GM23338 (cell line): ENCODE measurements at regions not wholly inside any gene's neighbourhood (a gene's known extent, or its start where the extent isn't known, plus 50 kb on each side); places are given as distances from the start of the nearest gene placed in this dataset.
A peak's percentile ranks its signal among the peaks of the same experiment; 100 is the strongest.
"Not testable (repeated sequence)": the region's sequence is repeated elsewhere in the genome, so short reads cannot be mapped to it uniquely, and the experiment has no call there.

ENCODE experiments used
- ATAC-seq: fragments of 200-7000 bp; cut with Tn5 transposase; 3 replicates; pipeline ENCODE4 v1.9.1; 2020
- DNase-seq: peaks from one replicate; pipeline ENCODE4 v3.0.0-alpha.2; 2015; ENCODE audit warnings: low spot score
- H2AFZ ChIP-seq: fragments of 200-600 bp; sonication (generic); 2 replicates; pipeline ENCODE4 v1.8.0; 2016; ENCODE audit warnings: antibody characterized with exemption, mild to moderate bottlenecking, moderate library complexity
- H3F3A ChIP-seq: fragments of 200-600 bp; sonication (generic); replicated peaks from 2 replicates; pipeline ENCODE4 v1.8.0; 2017; ENCODE audit warnings: antibody characterized with exemption, mixed run types, low read depth
- H3K27ac ChIP-seq: fragments of 200-600 bp; sonication (generic); 2 replicates; pipeline ENCODE4 v1.6.1; 2016; ENCODE audit warnings: low read depth
- H3K27me3 ChIP-seq: fragments of 200-600 bp; sonication (generic); 2 replicates; pipeline ENCODE4 v1.8.0; 2016; ENCODE audit warnings: mild to moderate bottlenecking, mixed run types, moderate library complexity; ENCODE audit not compliant: insufficient read depth
- H3K36me3 ChIP-seq: fragments of 200-600 bp; sonication (generic); 2 replicates; pipeline ENCODE4 v1.8.0; 2016; ENCODE audit warnings: mild to moderate bottlenecking; ENCODE audit not compliant: insufficient read depth
- H3K4me1 ChIP-seq: fragments of 200-600 bp; sonication (generic); 2 replicates; pipeline ENCODE4 v1.8.0; 2016; ENCODE audit warnings: mild to moderate bottlenecking, moderate library complexity; ENCODE audit not compliant: insufficient read depth
- H3K4me2 ChIP-seq: fragments of 200-600 bp; sonication (generic); 2 replicates; pipeline ENCODE4 v1.7.1; 2017; ENCODE audit warnings: mixed run types
- H3K4me3 ChIP-seq: fragments of 200-600 bp; sonication (generic); 2 replicates; pipeline ENCODE4 v1.6.1; 2016; ENCODE audit warnings: mixed run types
- H3K79me2 ChIP-seq: fragments of 200-600 bp; sonication (generic); replicated peaks from 2 replicates; pipeline ENCODE4 v1.8.0; 2017; ENCODE audit warnings: mild to moderate bottlenecking; ENCODE audit not compliant: insufficient read depth
- H3K9me2 ChIP-seq: fragments of 200-600 bp; sonication (generic); 2 replicates; pipeline ENCODE4 v1.8.0; 2017; ENCODE audit not compliant: insufficient read depth
- H4K20me1 ChIP-seq: fragments of 200-600 bp; sonication (generic); replicated peaks from 2 replicates; pipeline ENCODE4 v1.8.0; 2017; ENCODE audit warnings: mild to moderate bottlenecking; ENCODE audit not compliant: insufficient read depth
- H3K27ac Mint-ChIP-seq: 2 replicates; pipeline ENCODE4 v1.8.0; 2020; ENCODE audit warnings: inconsistent platforms, mild to moderate bottlenecking, moderate library complexity, mixed read lengths
- H3K27me3 Mint-ChIP-seq: 3 replicates; pipeline ENCODE4 v1.8.0; 2022; ENCODE audit warnings: low read depth, mild to moderate bottlenecking, moderate library complexity, mixed read lengths, inconsistent platforms; ENCODE audit not compliant: insufficient read depth, poor library complexity
- H3K36me3 Mint-ChIP-seq: 3 replicates; pipeline ENCODE4 v1.8.0; 2021; ENCODE audit warnings: low read depth, mild to moderate bottlenecking, inconsistent platforms, moderate library complexity, mixed read lengths
- H3K4me1 Mint-ChIP-seq: 3 replicates; pipeline ENCODE4 v1.8.0; 2020; ENCODE audit warnings: mild to moderate bottlenecking, inconsistent platforms, mixed read lengths
- H3K4me3 Mint-ChIP-seq: 3 replicates; pipeline ENCODE4 v1.8.0; 2021; ENCODE audit warnings: moderate library complexity, mild to moderate bottlenecking, inconsistent platforms, mixed read lengths
- H3K9me3 Mint-ChIP-seq: 3 replicates; pipeline ENCODE4 v1.8.0; 2020; ENCODE audit warnings: moderate library complexity, mild to moderate bottlenecking, inconsistent platforms, mixed read lengths
- CREB1 ChIP-seq: fragments of 250-450 bp; sonication (Bioruptor Pico); IDR thresholded peaks from 2 replicates; pipeline ENCODE4 v1.5.0; 2020; ENCODE audit warnings: low read depth, mild to moderate bottlenecking, moderate library complexity
- ETS1 ChIP-seq: IDR thresholded peaks from 2 replicates; pipeline ENCODE4 v1.6.1; 2016; ENCODE audit warnings: antibody characterized with exemption
- EZH2 ChIP-seq: fragments of 200-600 bp; sonication (generic); IDR thresholded peaks from one replicate; pipeline ENCODE4 v1.8.0; 2017; ENCODE audit warnings: antibody characterized with exemption, mild to moderate bottlenecking, low read depth; ENCODE audit not compliant: unreplicated experiment
- EZH2phosphoT487 ChIP-seq: fragments of 200-600 bp; sonication (generic); IDR thresholded peaks from one replicate; pipeline ENCODE4 v1.8.1; 2018; ENCODE audit warnings: antibody characterized with exemption; ENCODE audit not compliant: unreplicated experiment
- JUNB ChIP-seq: IDR thresholded peaks from one replicate; pipeline ENCODE4 v1.6.1; 2016; ENCODE audit warnings: antibody characterized with exemption; ENCODE audit not compliant: unreplicated experiment
- NANOG ChIP-seq: IDR thresholded peaks from 2 replicates; pipeline ENCODE4 v1.6.1; 2016; ENCODE audit warnings: antibody characterized with exemption, borderline replicate concordance
- POLR2AphosphoS5 ChIP-seq: IDR thresholded peaks from 2 replicates; pipeline ENCODE4 v1.6.1; 2016; ENCODE audit warnings: antibody characterized with exemption, low read depth
- STAT1 ChIP-seq: IDR thresholded peaks from one replicate; pipeline ENCODE4 v1.6.1; 2016; ENCODE audit warnings: antibody characterized with exemption; ENCODE audit not compliant: unreplicated experiment
- ZNF114 ChIP-seq: fragments of 250-450 bp; sonication (Bioruptor Pico); IDR thresholded peaks from 2 replicates; pipeline ENCODE4 v1.5.0; 2020; ENCODE audit warnings: mild to moderate bottlenecking, moderate library complexity
- ZNF331 ChIP-seq: fragments of 250-450 bp; sonication (Bioruptor Pico); IDR thresholded peaks from 2 replicates; pipeline ENCODE4 v1.5.0; 2020; ENCODE audit warnings: low read depth, mild to moderate bottlenecking, moderate library complexity
- ZNF462 ChIP-seq: fragments of 250-450 bp; sonication (Bioruptor Pico); IDR thresholded peaks from 2 replicates; pipeline ENCODE4 v1.5.0; 2020; ENCODE audit warnings: mild to moderate bottlenecking, moderate library complexity
- TF ChIP-seq, protein P1 (sequence below), 2 experiments: fragments of 200-600 bp in 1 of 2; sonication (generic) in 1 of 2; conservative IDR thresholded peaks; 2 replicates each; pipeline versions ENCODE4 v1.5.1 to v1.6.1; 2016 to 2017; ENCODE audit warnings: antibody characterized with exemption in 2 of 2, low read depth in 2 of 2, mild to moderate bottlenecking in 2 of 2, moderate library complexity in 1 of 2

- not testable (repeated sequence) for H3K27ac ChIP-seq
Observed at GRCh38 chr15:62908341-62908740, 134.2 kb upstream of the TPM1 start.

GRCh38 chr15:62909257-62909656 lies 133.3 kb upstream of the TPM1 start:
- Mint-ChIP-seq H3K4me3 (no peak overlapping the region), H3K27ac (no peak overlapping the region), H3K27me3 (peaks cover 2% of the 10 kb centered on the region), H3K4me1 (peaks cover 19% of the 10 kb centered on the region), H3K9me3 (no peaks in the 10 kb centered on the region; the same call in 2 of the 3 replicates), H3K36me3 (no peaks in the 10 kb centered on the region)
- Histone ChIP-seq H2AFZ (0 out of 2 replicates have a peak overlapping the region, but pooled peaks have one; percentile 43), H4K20me1 (no peaks in the 10 kb centered on the region), H3K27ac (no peak overlapping the region; the same call in 1 of the 2 replicates), H3K36me3 (no peaks in the 10 kb centered on the region), H3K79me2 (no peaks in the 10 kb centered on the region), H3K4me3 (no peak overlapping the region), H3K4me1 (peaks cover 18% of the 10 kb centered on the region), H3K27me3 (no peaks in the 10 kb centered on the region), H3K9me2 (no peaks in the 10 kb centered on the region), H3K4me2 (no peak overlapping the region), H3F3A (no peaks in the 10 kb centered on the region)
- no peak for DNase-seq
- no peak for ATAC-seq
- TF ChIP-seq, protein P1, sequence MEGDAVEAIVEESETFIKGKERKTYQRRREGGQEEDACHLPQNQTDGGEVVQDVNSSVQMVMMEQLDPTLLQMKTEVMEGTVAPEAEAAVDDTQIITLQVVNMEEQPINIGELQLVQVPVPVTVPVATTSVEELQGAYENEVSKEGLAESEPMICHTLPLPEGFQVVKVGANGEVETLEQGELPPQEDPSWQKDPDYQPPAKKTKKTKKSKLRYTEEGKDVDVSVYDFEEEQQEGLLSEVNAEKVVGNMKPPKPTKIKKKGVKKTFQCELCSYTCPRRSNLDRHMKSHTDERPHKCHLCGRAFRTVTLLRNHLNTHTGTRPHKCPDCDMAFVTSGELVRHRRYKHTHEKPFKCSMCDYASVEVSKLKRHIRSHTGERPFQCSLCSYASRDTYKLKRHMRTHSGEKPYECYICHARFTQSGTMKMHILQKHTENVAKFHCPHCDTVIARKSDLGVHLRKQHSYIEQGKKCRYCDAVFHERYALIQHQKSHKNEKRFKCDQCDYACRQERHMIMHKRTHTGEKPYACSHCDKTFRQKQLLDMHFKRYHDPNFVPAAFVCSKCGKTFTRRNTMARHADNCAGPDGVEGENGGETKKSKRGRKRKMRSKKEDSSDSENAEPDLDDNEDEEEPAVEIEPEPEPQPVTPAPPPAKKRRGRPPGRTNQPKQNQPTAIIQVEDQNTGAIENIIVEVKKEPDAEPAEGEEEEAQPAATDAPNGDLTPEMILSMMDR (conservative IDR thresholded peaks at IDR 0.05; ENCODE audit: low read depth in 2 of 2) = no peak; a peak in 1 of 4 replicates
- TF ChIP-seq POLR2AphosphoS5 (no peak), ETS1 (no peak), JUNB (no peak), STAT1 (no peak), ZNF462 (CRISPR knock-in tag) (no peak), NANOG (no peak), ZNF331 (CRISPR knock-in tag) (no peak), EZH2phosphoT487 (no peak), CREB1 (CRISPR knock-in tag) (no peak), ZNF114 (no peak), EZH2 (no peak)

More at GRCh38 chr15:62908341-62908740, 134.2 kb upstream of the TPM1 start:
- not testable (repeated sequence) for H2AFZ ChIP-seq, H3F3A ChIP-seq, H4K20me1 ChIP-seq, H3K9me2 ChIP-seq, H3K36me3 ChIP-seq, H3K4me1 ChIP-seq, H3K36me3 Mint-ChIP-seq, H3K27me3 ChIP-seq, H3K4me3 ChIP-seq, H3K4me3 Mint-ChIP-seq, H3K79me2 ChIP-seq, H3K9me3 Mint-ChIP-seq, H3K27me3 Mint-ChIP-seq, DNase-seq, ATAC-seq, H3K4me2 ChIP-seq, H3K27ac Mint-ChIP-seq
- H3K4me1 Mint-ChIP-seq = peaks cover 17% of the 10 kb centered on the region
